ENCODE measurements at regions not wholly inside any gene's neighbourhood (a gene's known extent, or its start where the extent isn't known, plus 50 kb on each side); places are given as distances from the start of the nearest gene placed in this dataset.
"Not testable (repeated sequence)": the region's sequence is repeated elsewhere in the genome, so short reads cannot be mapped to it uniquely, and the experiment has no call there.

DNA sequence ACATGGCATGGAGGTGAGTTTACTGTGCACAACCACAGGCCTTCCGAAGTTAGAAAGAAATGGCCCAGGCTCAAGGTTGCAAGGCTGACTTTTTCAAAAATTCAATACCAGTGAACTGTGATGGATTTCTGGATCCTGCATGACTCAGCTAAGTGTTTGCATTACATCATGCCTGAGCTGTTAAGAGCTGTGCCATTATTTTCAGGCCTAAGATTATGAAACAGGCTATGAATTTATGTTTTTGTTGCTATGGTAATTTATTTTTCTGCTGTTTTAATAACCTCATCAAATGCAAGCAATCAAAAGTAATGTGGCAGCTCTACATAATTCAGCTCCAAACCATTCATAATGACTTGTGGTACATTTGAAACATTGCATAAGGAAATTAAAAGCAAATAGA, 457.7 kb upstream of the TMEM132C start:
- Mint-ChIP-seq H3K4me3 (no peak overlapping the region), H3K4me1 (ENCODE audit: low read depth) (no peaks in the 10 kb centered on the region), H3K27ac (peak overlapping the region; percentile 36; the same call in 1 of the 2 replicates), H3K36me3 (ENCODE audit: low read depth) (no peaks in the 10 kb centered on the region), H3K27me3 (ENCODE audit: insufficient read depth) (no peaks in the 10 kb centered on the region), H3K9me3 (peaks cover 37% of the 10 kb centered on the region)
- DNase-seq, result peak; percentile 31
- TF ChIP-seq, protein P1, sequence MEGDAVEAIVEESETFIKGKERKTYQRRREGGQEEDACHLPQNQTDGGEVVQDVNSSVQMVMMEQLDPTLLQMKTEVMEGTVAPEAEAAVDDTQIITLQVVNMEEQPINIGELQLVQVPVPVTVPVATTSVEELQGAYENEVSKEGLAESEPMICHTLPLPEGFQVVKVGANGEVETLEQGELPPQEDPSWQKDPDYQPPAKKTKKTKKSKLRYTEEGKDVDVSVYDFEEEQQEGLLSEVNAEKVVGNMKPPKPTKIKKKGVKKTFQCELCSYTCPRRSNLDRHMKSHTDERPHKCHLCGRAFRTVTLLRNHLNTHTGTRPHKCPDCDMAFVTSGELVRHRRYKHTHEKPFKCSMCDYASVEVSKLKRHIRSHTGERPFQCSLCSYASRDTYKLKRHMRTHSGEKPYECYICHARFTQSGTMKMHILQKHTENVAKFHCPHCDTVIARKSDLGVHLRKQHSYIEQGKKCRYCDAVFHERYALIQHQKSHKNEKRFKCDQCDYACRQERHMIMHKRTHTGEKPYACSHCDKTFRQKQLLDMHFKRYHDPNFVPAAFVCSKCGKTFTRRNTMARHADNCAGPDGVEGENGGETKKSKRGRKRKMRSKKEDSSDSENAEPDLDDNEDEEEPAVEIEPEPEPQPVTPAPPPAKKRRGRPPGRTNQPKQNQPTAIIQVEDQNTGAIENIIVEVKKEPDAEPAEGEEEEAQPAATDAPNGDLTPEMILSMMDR (IDR thresholded peaks at IDR 0.05), result no peak

DNA sequence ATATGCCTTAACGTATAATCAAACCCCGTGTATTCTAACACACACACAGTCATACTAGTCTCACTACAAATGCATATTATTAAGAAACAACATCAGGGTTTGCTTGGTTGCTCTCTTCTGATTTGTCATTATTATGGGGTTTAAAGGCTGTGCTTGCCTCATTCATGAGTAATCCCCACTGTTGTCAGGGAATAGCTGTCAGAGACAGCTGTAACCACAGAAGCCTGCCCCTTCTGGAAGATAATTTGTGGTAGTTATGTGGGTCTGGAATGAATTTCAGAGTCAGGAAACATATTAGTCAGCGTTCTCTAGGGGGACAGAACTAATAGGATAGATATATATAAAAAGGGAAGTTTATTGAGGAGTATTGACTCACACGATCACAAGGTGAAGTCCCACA, 456.9 kb upstream of the TMEM132C start:
- H3K36me3 Mint-ChIP-seq (ENCODE audit: low read depth), result no peaks in the 10 kb centered on the region
- H3K4me3 Mint-ChIP-seq, result no peak overlapping the region
- TF ChIP-seq, protein P1 (IDR thresholded peaks at IDR 0.05), result no peak; the same call in 1 of the 2 replicates
- no peaks in the 10 kb centered on the region for H3K4me1 Mint-ChIP-seq (ENCODE audit: low read depth)
- DNase-seq, result peak; percentile 66
- H3K9me3 Mint-ChIP-seq, result peaks cover 32% of the 10 kb centered on the region
- H3K27me3 Mint-ChIP-seq (ENCODE audit: insufficient read depth), result no peaks in the 10 kb centered on the region
- no peak overlapping the region; the same call in 1 of the 2 replicates for H3K27ac Mint-ChIP-seq

DNA sequence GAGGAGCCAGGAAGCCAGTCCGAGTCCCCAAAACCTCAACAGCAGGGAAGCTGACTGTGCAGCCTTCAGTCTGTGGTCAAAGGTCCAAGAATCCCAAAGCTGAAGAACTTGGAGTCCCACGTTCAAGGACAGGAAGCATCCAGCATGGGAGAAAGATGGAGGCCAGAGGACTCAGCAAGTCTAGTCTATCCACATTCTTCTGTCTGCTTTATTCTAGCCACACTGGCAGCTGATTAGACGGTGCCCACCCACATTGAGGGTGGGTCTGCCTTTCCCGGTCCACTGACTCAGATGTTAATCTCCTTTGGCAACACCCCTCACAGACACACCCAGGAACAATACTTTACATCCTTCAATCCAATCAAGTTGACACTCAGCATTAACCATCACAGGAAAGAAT, 456.5 kb upstream of the TMEM132C start:
- H3K4me3 Mint-ChIP-seq; H3K27me3 Mint-ChIP-seq (ENCODE audit: insufficient read depth); H3K27ac Mint-ChIP-seq; H3K36me3 Mint-ChIP-seq (ENCODE audit: low read depth); DNase-seq; H3K4me1 Mint-ChIP-seq (ENCODE audit: low read depth): not testable (repeated sequence)
- peaks cover 32% of the 10 kb centered on the region for H3K9me3 Mint-ChIP-seq

DNA sequence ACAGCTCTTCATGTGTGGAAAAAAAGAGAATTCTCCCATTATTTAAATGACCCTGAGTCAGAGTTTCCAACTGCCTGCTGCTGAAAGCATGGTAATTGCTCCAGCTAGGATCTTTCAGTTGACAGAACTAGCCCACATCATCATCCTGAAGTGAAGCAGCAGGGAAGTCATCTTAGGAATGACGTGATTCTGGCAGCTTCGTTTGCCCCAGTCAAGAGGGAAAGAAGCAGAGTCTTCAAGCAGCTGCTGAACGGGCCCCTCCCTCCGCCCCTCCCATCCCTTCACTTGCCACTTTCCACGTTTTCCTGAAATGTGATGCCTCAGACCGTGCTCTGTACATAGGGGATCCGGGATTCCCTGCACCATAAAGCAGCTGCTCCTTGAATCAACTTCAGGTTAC, 455.0 kb upstream of the TMEM132C start:
- TF ChIP-seq, protein P1 (IDR thresholded peaks at IDR 0.05), result no peak
- H3K27me3 Mint-ChIP-seq (ENCODE audit: insufficient read depth), result no peaks in the 10 kb centered on the region
- H3K36me3 Mint-ChIP-seq (ENCODE audit: low read depth), result no peaks in the 10 kb centered on the region
- H3K9me3 Mint-ChIP-seq, result peaks cover 27% of the 10 kb centered on the region
- no peak for DNase-seq
- no peak overlapping the region for H3K4me3 Mint-ChIP-seq
- no peaks in the 10 kb centered on the region for H3K4me1 Mint-ChIP-seq (ENCODE audit: low read depth)
- no peak overlapping the region for H3K27ac Mint-ChIP-seq

GRCh38 chr12:127813147-127813546, 453.8 kb upstream of the TMEM132C start:
- TF ChIP-seq, protein P1 (IDR thresholded peaks at IDR 0.05), result no peak
- no peaks in the 10 kb centered on the region; the same call in 1 of the 2 replicates for H3K27me3 Mint-ChIP-seq (ENCODE audit: insufficient read depth)
- no peaks in the 10 kb centered on the region for H3K36me3 Mint-ChIP-seq (ENCODE audit: low read depth)
- H3K9me3 Mint-ChIP-seq, result peaks cover 28% of the 10 kb centered on the region
- no peak for DNase-seq
- H3K27ac Mint-ChIP-seq, result no peak overlapping the region
- H3K4me1 Mint-ChIP-seq (ENCODE audit: low read depth), result no peaks in the 10 kb centered on the region
- H3K4me3 Mint-ChIP-seq, result no peak overlapping the region

GRCh38 chr12:127819056-127819455, 447.9 kb upstream of the TMEM132C start:
- Mint-ChIP-seq H3K4me3 (no peak overlapping the region), H3K27me3 (ENCODE audit: insufficient read depth) (no peaks in the 10 kb centered on the region; the same call in 1 of the 2 replicates), H3K36me3 (ENCODE audit: low read depth) (no peaks in the 10 kb centered on the region; the same call in 1 of the 2 replicates), H3K4me1 (ENCODE audit: low read depth) (no peaks in the 10 kb centered on the region), H3K9me3 (peaks cover 36% of the 10 kb centered on the region), H3K27ac (no peak overlapping the region)
- TF ChIP-seq, protein P1 (IDR thresholded peaks at IDR 0.05), result no peak
- no peak for DNase-seq
